ENCODE measurements at regions not wholly inside any gene's neighbourhood (a gene's known extent, or its start where the extent isn't known, plus 50 kb on each side); places are given as distances from the start of the nearest gene placed in this dataset.

DNA sequence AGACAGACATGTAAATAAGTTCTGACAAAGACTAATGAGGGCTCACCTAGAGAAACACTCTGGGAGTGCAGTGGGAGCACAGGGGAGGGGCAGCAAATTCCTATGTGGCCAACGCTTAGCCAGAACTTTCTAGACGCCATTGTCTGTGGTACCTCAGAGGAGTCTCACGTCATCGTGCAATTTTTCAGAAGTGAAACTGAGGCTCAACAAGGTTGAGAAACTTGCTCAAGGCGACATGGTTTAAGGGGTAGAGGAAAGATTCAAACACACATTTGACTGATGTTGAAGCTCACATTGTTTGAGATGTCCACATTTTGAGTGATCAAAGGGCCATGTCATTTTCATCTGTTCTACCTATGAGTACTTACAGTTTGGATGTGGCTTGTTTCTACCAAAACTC is 152.6 kb upstream of the LMO4 start (continued):
- no peak for TF ChIP-seq CHD1 (IDR thresholded peaks at IDR 0.05; ENCODE audit: low read depth, low read length)
- TF ChIP-seq EP300 (IDR thresholded peaks at IDR 0.05; ENCODE audit: borderline replicate concordance in 1 of 2, low read depth in 2 of 2, low read length in 2 of 2), result no peak
- TF ChIP-seq TEAD4 (IDR thresholded peaks at IDR 0.05; ENCODE audit: low read depth, low read length), result no peak
- no peak for TF ChIP-seq BCL11A (IDR thresholded peaks at IDR 0.05; ENCODE audit: low read depth in 2 of 2, low read length in 2 of 2)
